ENCODE measurements at regions not wholly inside any gene's neighbourhood (a gene's known extent, or its start where the extent isn't known, plus 50 kb on each side); places are given as distances from the start of the nearest gene placed in this dataset.

DNA sequence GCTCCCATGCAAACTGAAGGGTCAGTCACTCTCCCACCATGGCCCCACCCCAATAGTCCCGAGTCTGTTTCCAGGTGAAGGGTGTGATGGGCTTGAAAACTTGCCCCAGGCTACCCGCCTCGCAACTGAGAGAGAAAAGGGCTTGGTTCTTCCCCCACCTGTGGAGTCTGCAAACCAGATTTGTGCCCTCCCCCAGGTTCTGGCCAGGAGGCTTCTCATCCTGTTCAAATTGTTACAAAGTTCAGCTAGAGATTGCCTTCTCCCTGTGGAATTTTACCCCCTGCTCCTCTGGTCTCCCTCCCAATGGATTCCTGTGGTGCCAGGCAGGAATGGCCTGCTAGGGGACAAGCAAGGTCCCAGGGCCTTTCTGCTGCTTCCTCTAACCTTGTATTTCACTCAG, 93.1 kb upstream of the ACO1 start:
- no peaks in the 10 kb centered on the region for H3F3A ChIP-seq (ENCODE audit: insufficient read depth, low read length)

DNA sequence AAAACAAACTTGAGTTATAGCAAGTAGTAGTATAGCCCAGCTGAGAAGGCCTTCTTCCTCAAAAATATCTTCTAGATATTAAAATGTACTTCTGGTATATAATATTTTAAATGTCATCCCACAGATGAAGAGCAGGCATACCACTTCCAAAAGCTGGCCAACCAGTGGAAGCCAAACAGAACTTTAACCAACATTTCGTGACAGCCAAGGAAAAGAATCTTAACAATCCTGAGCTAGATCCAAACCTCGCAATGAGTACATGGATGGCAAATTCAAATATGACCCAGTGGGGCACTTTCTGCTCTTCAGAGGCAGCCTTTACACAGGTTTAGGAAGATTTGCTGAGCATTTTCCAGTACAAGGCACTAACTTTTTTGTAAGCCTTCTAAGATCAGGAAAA, 91.8 kb upstream of the ACO1 start:
- Histone ChIP-seq H3K27me3 (ENCODE audit: insufficient read depth, low read length) (no peaks in the 10 kb centered on the region), H3K4me3 (ENCODE audit: low read depth, low read length, poor library complexity, severe bottlenecking) (no peak overlapping the region), H2AFZ (ENCODE audit: low read length) (no peak overlapping the region), H3K9me2 (ENCODE audit: low read depth, low read length) (no peaks in the 10 kb centered on the region), H3F3A (ENCODE audit: insufficient read depth, low read length) (no peaks in the 10 kb centered on the region), H4K20me1 (ENCODE audit: insufficient read depth, low read length) (no peaks in the 10 kb centered on the region), H3K36me3 (ENCODE audit: insufficient read depth, low read length) (no peaks in the 10 kb centered on the region), H3K9ac (ENCODE audit: low read length) (no peak overlapping the region), H3K79me2 (ENCODE audit: insufficient read depth, low read length) (no peaks in the 10 kb centered on the region), H3K9me3 (ENCODE audit: low read length) (no peaks in the 10 kb centered on the region), H3K4me2 (ENCODE audit: low read length) (no peak overlapping the region), H3K27ac (ENCODE audit: low read depth, low read length, poor library complexity, severe bottlenecking) (no peak overlapping the region), H3K4me1 (ENCODE audit: insufficient read depth, low read length, severe bottlenecking) (no peaks in the 10 kb centered on the region)
- TF ChIP-seq EZH2 (IDR thresholded peaks at IDR 0.05; ENCODE audit: borderline replicate concordance, low read length), result no peak
- TF ChIP-seq, protein P1, sequence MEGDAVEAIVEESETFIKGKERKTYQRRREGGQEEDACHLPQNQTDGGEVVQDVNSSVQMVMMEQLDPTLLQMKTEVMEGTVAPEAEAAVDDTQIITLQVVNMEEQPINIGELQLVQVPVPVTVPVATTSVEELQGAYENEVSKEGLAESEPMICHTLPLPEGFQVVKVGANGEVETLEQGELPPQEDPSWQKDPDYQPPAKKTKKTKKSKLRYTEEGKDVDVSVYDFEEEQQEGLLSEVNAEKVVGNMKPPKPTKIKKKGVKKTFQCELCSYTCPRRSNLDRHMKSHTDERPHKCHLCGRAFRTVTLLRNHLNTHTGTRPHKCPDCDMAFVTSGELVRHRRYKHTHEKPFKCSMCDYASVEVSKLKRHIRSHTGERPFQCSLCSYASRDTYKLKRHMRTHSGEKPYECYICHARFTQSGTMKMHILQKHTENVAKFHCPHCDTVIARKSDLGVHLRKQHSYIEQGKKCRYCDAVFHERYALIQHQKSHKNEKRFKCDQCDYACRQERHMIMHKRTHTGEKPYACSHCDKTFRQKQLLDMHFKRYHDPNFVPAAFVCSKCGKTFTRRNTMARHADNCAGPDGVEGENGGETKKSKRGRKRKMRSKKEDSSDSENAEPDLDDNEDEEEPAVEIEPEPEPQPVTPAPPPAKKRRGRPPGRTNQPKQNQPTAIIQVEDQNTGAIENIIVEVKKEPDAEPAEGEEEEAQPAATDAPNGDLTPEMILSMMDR (IDR thresholded peaks at IDR 0.05; ENCODE audit: low read length), result no peak

More for the DNA sequence above, 93.1 kb upstream of the ACO1 start:
- no peaks in the 10 kb centered on the region for H4K20me1 ChIP-seq (ENCODE audit: insufficient read depth, low read length)
- no peak overlapping the region for H3K9ac ChIP-seq (ENCODE audit: low read length)
- no peaks in the 10 kb centered on the region for H3K27me3 ChIP-seq (ENCODE audit: insufficient read depth, low read length)
- H3K9me3 ChIP-seq (ENCODE audit: low read length), result no peaks in the 10 kb centered on the region
- no peak for TF ChIP-seq EZH2 (IDR thresholded peaks at IDR 0.05; ENCODE audit: borderline replicate concordance, low read length)
- TF ChIP-seq, protein P1 (IDR thresholded peaks at IDR 0.05; ENCODE audit: low read length), result no peak
- H3K4me2 ChIP-seq (ENCODE audit: low read length), result no peak overlapping the region
- H2AFZ ChIP-seq (ENCODE audit: low read length), result no peak overlapping the region
- no peaks in the 10 kb centered on the region for H3K4me1 ChIP-seq (ENCODE audit: insufficient read depth, low read length, severe bottlenecking)
- no peak overlapping the region for H3K27ac ChIP-seq (ENCODE audit: low read depth, low read length, poor library complexity, severe bottlenecking)
- no peaks in the 10 kb centered on the region for H3K36me3 ChIP-seq (ENCODE audit: insufficient read depth, low read length)
- H3K79me2 ChIP-seq (ENCODE audit: insufficient read depth, low read length), result no peaks in the 10 kb centered on the region
- no peak overlapping the region for H3K4me3 ChIP-seq (ENCODE audit: low read depth, low read length, poor library complexity, severe bottlenecking)
- no peaks in the 10 kb centered on the region for H3K9me2 ChIP-seq (ENCODE audit: low read depth, low read length)

- no peak overlapping the region for H3K27ac ChIP-seq (ENCODE audit: low read depth, low read length, poor library complexity, severe bottlenecking)
- TF ChIP-seq EZH2 (IDR thresholded peaks at IDR 0.05; ENCODE audit: borderline replicate concordance, low read length), result no peak
- TF ChIP-seq, protein P1 (IDR thresholded peaks at IDR 0.05; ENCODE audit: low read length), result no peak
- no peaks in the 10 kb centered on the region for H3K27me3 ChIP-seq (ENCODE audit: insufficient read depth, low read length)
- no peaks in the 10 kb centered on the region for H3K9me2 ChIP-seq (ENCODE audit: low read depth, low read length)
- no peaks in the 10 kb centered on the region for H3K9me3 ChIP-seq (ENCODE audit: low read length)
- H3K79me2 ChIP-seq (ENCODE audit: insufficient read depth, low read length), result no peaks in the 10 kb centered on the region
- no peaks in the 10 kb centered on the region for H4K20me1 ChIP-seq (ENCODE audit: insufficient read depth, low read length)
- H3K4me3 ChIP-seq (ENCODE audit: low read depth, low read length, poor library complexity, severe bottlenecking), result no peak overlapping the region
- H2AFZ ChIP-seq (ENCODE audit: low read length), result no peak overlapping the region
- no peaks in the 10 kb centered on the region for H3F3A ChIP-seq (ENCODE audit: insufficient read depth, low read length)
- H3K4me2 ChIP-seq (ENCODE audit: low read length), result no peak overlapping the region
- H3K4me1 ChIP-seq (ENCODE audit: insufficient read depth, low read length, severe bottlenecking), result no peaks in the 10 kb centered on the region
- no peaks in the 10 kb centered on the region for H3K36me3 ChIP-seq (ENCODE audit: insufficient read depth, low read length)
- H3K9ac ChIP-seq (ENCODE audit: low read length), result no peak overlapping the region
Observed at GRCh38 chr9:32293091-32293490, 91.4 kb upstream of the ACO1 start.
